ENCODE measurements at regions not wholly inside any gene's neighbourhood (a gene's known extent, or its start where the extent isn't known, plus 50 kb on each side); places are given as distances from the start of the nearest gene placed in this dataset.

DNA sequence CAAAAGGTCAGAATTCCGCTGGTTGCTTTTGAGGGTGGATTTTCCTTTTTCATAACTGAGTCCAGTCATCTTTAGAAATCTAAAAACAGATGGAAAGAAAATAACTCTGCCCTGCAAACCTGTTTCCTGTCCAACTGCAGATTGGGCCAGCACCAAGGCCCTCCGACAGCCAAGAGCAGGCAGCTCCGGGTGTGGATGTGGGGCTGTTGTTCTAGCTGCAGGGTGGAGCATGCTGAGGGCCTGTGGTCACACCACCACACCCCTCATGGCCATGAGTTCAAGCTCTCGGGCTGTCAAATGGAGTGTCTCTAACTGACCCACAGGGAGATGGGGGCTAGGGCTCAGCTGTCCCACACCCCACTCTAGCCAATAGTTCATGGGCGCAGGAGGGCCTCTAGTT lies 69.3 kb upstream of the BZW1 start:
- TF ChIP-seq, protein P1, sequence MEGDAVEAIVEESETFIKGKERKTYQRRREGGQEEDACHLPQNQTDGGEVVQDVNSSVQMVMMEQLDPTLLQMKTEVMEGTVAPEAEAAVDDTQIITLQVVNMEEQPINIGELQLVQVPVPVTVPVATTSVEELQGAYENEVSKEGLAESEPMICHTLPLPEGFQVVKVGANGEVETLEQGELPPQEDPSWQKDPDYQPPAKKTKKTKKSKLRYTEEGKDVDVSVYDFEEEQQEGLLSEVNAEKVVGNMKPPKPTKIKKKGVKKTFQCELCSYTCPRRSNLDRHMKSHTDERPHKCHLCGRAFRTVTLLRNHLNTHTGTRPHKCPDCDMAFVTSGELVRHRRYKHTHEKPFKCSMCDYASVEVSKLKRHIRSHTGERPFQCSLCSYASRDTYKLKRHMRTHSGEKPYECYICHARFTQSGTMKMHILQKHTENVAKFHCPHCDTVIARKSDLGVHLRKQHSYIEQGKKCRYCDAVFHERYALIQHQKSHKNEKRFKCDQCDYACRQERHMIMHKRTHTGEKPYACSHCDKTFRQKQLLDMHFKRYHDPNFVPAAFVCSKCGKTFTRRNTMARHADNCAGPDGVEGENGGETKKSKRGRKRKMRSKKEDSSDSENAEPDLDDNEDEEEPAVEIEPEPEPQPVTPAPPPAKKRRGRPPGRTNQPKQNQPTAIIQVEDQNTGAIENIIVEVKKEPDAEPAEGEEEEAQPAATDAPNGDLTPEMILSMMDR (IDR thresholded peaks at IDR 0.05), result no peak
- no peak for TF ChIP-seq POLR2A (IDR thresholded peaks at IDR 0.05)
